Fibroblast of skin of right biceps (primary cell): ENCODE measurements at regions not wholly inside any gene's neighbourhood (a gene's known extent, or its start where the extent isn't known, plus 50 kb on each side); places are given as distances from the start of the nearest gene placed in this dataset.
"Not testable (repeated sequence)": the region's sequence is repeated elsewhere in the genome, so short reads cannot be mapped to it uniquely, and the experiment has no call there.

Source experiments
- DNase-seq: peaks from one replicate; pipeline ENCODE4 v3.0.0-alpha.2; 2013

- DNase-seq: no peak
These were observed 84.7 kb downstream of the RBBP6 start for GRCh38 chr16:24624102-24624501.

GRCh38 chr16:24626256-24626655 lies 86.9 kb downstream of the RBBP6 start:
- peak; percentile 61 for DNase-seq

GRCh38 chr16:24634919-24635318 lies 94.5 kb upstream of the TNRC6A start:
- DNase-seq: no peak

DNA sequence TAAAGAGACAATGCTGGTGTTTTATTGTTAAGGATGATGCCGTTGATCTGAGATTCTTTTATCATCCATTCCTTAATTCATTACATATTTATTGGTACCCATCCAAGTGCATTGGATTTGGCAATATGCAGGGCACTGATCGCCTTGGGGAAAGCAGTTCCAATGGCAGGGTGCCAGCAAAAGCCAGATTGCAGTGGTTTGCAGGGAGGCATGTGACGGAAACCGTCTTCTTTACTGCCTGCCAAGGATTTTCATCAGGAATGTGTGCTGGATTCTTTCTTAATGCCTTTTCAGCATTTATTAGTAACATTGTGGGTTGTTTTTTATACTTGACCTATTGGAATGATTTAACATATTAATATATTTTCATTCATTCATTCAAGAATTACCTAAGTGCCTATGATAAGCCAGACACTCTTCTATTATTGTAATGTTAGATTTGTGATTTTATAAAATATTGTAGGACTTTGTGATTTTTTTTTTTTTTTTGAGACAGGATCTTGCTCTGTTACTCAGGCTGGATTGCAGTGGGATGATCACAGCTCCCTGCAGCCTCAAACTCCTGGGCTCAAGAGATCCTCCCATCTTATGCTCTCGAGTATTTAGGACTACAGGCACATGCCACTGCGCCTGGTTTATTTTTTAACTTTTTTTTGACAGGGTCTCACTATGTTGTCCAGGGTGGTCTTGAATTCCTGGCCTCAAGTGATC lies 93.4 kb upstream of the TNRC6A start:
- DNase-seq: peak; percentile 97

GRCh38 chr16:24639769-24640168 lies 89.7 kb upstream of the TNRC6A start:
- no peak for DNase-seq

DNA sequence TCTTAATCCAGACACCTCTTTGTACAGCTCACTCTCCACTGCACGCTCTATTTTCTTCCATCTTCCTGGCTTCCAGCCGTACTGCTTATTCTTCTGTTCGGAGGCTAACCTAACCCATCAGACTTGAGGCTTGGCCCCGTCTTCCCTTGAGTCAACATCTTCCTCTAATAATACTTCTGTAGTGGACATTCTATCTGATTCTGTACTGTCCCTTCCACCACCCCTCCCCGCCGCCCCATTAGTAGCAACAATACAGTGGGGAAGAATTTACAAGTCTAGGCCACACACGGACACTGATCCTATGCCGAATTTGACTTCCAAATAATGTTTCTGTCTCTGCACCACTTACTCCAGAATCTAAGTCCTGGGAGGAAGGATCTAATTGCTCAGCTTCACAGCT lies 86.0 kb upstream of the TNRC6A start:
- DNase-seq: no peak

- DNase-seq: peak; percentile 100
These were observed 83.5 kb upstream of the TNRC6A start for GRCh38 chr16:24645739-24646645.

DNA sequence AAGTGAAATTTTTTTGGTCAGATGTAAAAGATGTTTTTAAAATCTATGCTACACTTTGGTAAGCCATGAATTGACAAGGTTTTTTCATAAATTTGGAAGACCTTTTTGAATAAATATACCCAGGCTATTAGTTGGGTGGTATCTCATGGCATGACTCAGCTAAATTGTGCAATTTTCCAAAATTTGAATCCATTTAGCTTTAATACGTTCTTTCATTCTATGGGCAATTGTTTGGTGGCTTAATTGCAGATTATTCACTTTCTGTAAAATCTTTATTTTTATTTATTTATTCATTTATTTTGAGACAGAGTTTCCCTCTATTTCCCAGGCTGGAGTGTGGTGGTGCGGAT lies 82.8 kb upstream of the TNRC6A start:
- no peak for DNase-seq

- peak; percentile 18 for DNase-seq
These were observed 77.2 kb upstream of the TNRC6A start for GRCh38 chr16:24652209-24652712.

DNA sequence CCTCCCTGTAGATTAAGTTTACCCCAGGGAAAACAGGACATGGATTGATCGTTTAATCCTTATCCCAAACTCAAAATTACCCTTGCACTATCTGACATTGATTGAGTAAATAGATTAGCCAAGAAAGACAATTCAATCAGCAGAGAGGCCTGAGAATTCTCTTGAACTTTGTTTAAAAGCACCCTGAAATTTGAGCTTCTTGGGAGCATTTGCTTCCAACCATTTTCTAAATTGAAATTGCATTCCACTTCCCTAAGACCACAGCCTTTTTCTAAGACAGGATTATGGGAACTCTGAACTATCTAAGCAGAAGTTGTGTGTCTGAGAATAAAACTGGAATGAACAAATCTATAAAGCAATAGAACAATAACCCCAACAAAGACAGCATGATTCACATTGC lies 76.6 kb upstream of the TNRC6A start:
- no peak for DNase-seq

DNA sequence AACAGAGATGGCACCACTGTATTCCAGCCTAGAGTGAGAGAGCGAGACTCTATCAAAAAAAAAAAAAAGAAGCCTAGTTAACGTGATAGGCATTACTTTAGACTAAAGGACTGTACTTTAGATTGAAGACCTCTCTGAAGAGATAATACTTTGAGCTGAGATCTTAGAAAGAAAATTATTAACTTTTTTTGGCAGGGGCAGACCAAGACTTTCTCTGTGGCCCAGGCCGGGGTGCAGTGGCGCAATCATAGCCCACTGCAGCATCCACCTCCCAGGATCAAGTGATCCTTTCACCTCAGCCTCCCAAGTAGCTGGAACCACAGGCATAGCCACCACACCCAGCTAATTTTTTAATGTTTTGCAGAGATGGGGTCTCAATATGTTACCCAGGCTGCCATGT lies 75.7 kb upstream of the TNRC6A start:
- DNase-seq: no peak

- DNase-seq: not testable (repeated sequence)
These were observed 63.5 kb upstream of the TNRC6A start for GRCh38 chr16:24665942-24666341.

GRCh38 chr16:24667244-24667764 lies 62.1 kb upstream of the TNRC6A start:
- no peak for DNase-seq

- DNase-seq: peak; percentile 88
These were observed 60.9 kb upstream of the TNRC6A start for GRCh38 chr16:24668481-24669061.

DNA sequence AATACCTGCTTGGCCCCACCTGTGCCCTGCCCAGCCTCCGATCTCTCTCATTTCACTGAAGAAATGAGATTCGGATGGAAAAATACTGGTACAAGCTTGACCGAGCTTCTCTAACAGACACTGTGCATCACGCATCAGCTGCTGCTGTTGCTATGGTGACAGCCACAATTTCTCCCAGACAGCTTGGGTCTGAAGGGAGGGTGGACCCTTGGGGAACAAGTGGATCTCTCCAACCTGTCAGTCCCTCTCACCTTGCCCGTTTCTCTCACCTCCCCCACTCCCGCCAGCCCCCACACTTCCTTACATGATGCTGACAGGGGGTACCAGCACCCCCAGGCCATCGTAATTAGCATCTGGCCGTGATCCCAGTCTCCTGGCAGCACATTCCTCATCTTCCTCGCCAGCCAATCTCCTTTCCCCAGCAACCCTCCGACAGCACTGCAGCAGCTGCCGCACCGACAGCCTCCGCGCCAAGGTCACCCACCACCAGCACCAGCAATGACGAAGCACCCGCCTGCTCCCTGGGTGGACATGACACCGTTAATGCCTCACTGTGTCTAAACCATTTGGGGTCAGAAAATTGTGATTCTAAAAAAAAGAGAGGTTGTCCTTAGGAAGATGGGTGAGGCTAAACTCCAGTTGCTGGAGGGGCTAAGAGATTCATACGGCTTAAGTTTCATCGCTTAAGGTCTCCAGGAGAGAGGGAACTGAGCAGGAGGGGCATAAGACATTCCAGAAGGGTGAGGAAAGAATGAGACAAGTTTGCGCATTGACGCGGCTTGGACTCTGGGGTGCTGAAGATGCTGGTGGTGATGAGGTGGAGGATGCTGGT lies 58.6 kb upstream of the TNRC6A start:
- DNase-seq: peak; percentile 88

DNA sequence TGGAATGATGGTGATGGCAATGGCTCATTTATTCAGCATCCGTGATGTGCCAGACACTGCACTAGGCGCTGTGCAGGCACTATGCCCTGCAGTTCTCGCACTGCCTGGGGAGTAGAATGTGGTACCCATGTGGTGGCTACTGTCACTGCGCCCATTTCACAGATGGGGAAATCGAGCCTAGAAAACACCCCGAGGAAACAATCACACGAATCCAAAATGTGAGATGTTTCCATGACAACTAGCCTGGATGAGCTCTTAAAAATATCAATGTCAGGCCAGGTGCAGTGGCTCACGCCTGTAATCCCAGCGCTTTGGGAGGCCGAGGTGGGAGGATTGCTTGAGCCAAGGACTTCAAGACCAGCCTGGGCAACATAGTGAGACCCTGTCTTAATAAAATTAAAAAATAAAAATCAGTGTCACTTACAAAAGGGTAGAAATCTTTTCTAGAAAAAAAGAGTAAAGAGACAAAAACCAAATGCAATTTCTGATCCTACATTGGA lies 57.9 kb upstream of the TNRC6A start:
- no peak for DNase-seq

DNA sequence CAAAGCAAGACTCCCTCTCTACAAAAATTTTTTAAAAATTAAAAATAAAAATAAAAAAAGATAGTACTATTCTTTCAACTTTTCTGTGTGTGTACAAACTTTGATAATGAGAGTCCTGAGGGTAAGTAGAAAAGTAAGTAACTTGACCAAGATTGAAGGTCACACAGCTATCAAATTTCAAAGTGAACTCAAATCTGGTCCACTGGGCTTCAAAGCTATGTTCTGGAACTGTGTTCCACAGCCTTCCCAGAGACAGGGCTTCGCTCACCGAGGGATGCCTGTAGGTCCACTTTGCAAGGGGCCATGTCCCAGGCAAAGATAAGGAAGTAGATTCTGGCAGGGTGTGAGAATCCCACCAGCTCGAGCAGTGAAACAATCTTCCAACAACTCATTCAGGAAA lies 56.3 kb upstream of the TNRC6A start:
- no peak for DNase-seq

DNA sequence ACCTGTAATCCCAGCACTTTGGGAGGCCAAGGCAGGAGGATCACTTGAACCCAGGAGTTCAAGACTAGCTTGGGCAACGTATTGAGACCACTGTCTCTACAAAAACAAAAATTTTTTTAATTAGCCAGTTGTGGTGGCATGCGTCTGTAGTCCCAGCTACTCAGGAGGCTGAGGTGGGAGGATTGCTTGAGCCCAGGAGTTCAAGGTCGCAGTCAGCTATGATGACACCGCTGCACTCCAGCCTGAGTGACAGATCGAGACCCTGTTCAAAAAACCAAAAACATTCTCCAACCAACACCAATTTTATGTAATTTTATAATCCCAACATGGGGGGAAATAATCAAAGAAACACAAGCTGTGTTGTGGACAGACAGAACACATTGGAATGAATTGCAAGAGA lies 54.6 kb upstream of the TNRC6A start:
- DNase-seq: no peak

- DNase-seq: no peak
These were observed 52.1 kb upstream of the TNRC6A start for GRCh38 chr16:24677388-24677787.
